HG02981 (cell line): ENCODE measurements at regions not wholly inside any gene's neighbourhood (a gene's known extent, or its start where the extent isn't known, plus 50 kb on each side); places are given as distances from the start of the nearest gene placed in this dataset.

Experiments
- ATAC-seq: cut with Tn5 transposase; IDR thresholded peaks from one replicate; pipeline ENCODE4 v1.9.1; 2021; ENCODE audit warnings: mild to moderate bottlenecking, moderate library complexity; ENCODE audit not compliant: unreplicated experiment

DNA sequence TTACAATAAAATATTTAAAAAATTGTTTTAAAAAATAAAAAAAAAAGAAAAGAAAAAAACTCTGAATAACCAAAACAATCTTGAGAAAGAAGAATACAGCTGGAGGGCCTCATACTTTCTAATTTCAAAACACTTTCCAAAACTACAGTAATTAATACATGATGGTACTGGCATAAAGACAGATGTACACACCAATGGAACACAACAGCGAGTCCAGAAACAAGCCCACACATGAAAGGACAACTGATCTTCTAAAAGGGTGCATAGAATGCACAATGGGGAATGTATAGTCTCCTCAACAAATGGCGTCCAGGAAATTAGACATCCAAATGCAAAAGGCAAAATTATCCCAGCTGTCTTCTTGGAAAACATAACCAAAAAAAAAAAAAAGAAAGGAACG is 99.6 kb downstream of the LURAP1L start:
- no peak for ATAC-seq

GRCh38 chr9:12875191-12875590 is 100.4 kb downstream of the LURAP1L start:
- ATAC-seq, result no peak

DNA sequence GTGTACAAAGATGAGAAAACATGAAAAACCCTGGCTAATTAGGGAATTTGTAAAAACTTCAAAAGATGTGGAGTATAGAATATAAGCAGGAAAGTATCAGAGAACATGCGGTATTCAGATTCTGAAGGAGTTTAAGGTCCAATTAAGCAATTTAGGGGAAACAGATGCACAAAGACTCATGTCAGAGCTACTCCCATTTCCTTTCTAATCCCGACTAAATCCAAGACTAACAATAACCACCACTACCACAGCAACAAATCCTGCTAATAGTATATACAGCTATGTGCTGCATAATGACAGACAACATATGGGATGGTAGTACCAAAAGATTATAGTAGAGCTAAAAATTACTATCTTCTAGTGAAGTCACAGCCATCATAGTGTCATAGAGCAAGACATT is 102.1 kb downstream of the LURAP1L start:
- ATAC-seq, result no peak

- no peak for ATAC-seq
These were observed 103.6 kb downstream of the LURAP1L start for GRCh38 chr9:12878351-12878978.

GRCh38 chr9:12879961-12880360 is 105.1 kb downstream of the LURAP1L start:
- no peak for ATAC-seq

GRCh38 chr9:12880406-12881015 is 105.7 kb downstream of the LURAP1L start:
- ATAC-seq, result no peak

DNA sequence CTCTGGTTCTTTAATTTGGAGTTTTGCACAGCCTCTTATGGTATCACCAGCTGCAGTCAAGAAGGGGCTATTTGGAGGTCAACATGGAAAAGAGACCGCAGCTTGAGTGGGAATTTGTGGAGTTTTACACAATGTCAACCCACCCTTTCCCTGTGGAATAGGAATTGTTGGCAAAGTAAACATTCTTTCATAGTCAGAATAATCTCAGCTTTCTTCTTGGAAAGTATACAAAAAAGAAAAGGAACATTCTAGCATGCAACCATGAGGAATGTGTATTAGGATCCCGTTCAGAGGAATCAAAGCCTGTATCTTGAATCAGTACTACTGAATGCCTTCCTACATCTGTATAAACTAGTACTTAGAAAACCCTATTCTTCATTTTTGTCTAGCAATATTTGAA is 107.6 kb downstream of the LURAP1L start:
- no peak for ATAC-seq

- no peak for ATAC-seq
These were observed 110.0 kb downstream of the LURAP1L start for GRCh38 chr9:12884736-12885395.

DNA sequence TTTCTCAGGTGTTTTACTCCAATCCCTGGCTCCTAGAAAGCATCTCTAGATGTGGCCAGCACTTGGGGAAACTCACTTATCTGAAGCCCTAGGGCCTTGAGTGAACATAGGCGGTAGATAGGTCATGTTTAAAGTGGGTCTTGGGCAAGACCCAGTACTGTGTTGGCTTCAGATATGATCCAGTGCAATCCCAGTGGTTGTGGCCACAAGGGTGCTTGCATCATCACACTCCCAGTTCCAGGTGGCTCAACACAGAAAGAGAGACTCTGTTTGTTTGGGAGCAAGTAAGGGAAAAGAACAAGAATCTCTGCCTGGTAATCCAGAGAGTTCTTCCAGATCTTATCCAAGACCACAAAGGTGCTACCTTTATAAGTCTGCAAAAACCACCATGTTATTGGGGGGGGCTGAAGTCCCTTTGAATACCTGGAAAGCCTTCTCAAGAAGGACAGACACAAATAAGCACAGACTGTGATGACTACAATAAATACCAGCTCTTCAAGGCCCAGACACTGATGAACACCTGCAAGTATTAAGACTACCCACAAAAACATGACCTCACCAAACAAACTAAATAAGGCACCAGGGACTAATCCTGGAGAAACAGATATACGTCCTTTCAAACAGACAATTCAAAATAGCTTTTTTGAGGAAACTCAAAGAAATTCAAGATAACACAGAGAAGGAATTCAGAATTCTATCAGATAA is 114.7 kb downstream of the LURAP1L start:
- no peak for ATAC-seq

- ATAC-seq, result no peak
These were observed 116.8 kb downstream of the LURAP1L start for GRCh38 chr9:12891588-12891987.

GRCh38 chr9:12903316-12903715 is 128.5 kb downstream of the LURAP1L start:
- ATAC-seq, result no peak

GRCh38 chr9:12904261-12905000 is 129.6 kb downstream of the LURAP1L start:
- no peak for ATAC-seq

DNA sequence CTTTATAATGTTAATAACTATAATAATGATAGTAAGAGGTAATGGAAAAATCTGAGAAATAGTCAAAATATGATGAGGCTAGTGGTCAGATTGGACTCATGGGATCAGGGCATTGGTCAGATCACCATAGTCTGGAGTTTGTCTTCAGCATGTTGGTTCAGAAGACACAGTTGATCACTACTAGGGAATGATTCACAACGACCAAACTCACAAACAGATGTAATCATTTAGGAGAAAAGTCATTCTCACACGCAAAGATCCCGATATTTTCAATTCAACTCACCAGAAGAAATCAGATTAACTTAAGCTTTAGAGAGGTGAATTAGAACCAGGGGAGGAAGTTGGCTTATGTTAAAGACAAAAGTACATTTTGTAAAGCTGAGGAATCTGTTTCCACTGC is 131.8 kb downstream of the LURAP1L start:
- ATAC-seq, result no peak

DNA sequence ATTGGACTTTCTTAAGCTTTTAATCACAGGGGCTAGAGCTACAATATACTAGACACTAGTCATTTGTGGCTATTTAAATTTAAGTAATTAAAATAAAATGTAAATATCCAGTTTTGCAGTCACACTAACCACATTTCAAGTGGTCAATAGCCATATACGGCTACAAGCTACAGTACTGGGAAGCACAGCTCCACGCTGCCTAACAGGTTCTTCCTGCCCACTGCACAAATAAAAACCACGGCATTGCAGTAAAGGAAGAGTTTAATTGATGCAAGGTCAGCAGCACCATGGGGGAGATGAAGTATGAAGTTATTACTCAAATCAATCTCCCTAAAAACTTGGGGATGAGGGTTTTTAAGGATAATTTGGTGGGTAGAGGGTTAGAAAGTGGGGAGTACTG is 134.1 kb downstream of the LURAP1L start:
- ATAC-seq, result no peak

GRCh38 chr9:12915366-12915954 is 140.6 kb downstream of the LURAP1L start:
- no peak for ATAC-seq

DNA sequence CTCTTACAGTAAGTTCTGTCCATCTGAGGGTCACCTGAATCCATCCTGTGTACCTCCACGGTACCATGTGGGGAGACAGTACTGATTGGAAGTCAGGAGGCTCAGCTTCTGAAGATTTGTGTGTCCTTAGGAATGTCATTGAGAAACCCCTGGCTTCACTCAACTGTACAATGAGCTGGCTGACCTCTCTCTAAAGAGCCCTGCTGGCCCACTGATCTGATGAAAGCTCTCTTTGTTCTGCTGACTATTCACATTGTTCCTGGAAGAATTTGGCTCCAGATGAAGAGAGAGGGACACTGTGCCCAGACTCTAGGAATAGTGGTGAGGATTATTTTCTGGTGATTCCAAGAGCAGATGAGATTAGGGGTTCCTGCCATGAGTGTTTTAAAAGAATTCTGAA is 141.2 kb downstream of the LURAP1L start:
- no peak for ATAC-seq

- ATAC-seq, result no peak
These were observed 145.6 kb downstream of the LURAP1L start for GRCh38 chr9:12920437-12920836.

DNA sequence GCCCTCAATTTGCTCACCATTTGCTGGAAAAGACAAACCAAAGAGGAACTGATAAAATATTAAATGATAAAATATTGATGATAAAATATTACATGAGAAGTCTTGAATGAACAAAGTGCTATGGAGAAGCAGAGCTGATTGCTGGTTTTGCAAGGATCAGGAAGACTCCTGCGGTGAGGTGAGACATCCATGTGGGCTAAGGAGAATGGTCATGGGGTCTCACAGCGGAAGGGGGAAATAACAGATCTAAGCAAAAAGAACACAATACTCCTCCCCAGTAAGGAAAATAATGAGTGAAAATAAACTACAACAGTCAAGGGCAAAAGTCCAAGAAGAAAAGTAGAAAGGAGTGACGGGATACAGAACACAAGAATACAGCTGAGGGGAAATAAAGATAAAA is 146.8 kb downstream of the LURAP1L start:
- ATAC-seq, result no peak

DNA sequence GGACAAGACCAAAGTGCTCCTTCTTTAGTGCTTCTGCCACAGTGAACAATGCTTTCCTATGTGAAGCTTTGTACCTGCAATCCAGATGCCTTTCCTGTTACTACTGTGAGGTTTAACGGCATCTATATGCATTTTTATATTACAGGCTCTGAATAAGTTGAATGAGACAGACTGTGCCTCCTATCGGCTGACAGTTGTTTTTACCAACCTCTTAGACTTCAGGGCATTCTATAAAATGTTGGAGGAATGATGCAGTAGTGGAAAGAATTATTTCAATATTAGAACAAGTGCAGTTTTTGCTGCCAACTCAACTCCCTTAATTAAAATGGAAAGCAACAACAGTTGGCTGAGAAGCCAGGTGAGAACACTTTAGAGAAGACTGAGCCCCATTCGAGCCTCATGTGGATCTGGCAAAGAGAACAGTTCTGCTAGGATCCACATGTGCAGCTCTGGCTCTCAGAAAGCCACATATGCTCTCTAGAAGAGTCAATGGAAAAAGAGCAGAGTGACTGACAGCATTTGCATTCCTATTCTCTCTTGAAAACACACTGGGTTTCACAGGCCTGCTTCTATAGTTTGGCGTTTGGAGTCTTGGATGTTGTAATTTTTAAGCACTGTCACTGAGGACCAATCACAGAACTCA is 147.5 kb downstream of the LURAP1L start:
- ATAC-seq, result no peak

GRCh38 chr9:12923468-12924009 is 148.7 kb downstream of the LURAP1L start:
- no peak for ATAC-seq
